K562 (cell line): ENCODE measurements at regions not wholly inside any gene's neighbourhood (a gene's known extent, or its start where the extent isn't known, plus 50 kb on each side); places are given as distances from the start of the nearest gene placed in this dataset.

Experiments used
- ATAC-seq: fragments of 200-7000 bp; cut with Tn5 transposase; 3 replicates; pipeline ENCODE4 v1.9.1; 2020; ENCODE audit warnings: moderate library complexity
- BruUV-seq: library from RNA; stranded (reverse); fragments of 400-500 nt; replicated peaks from 2 replicates; lab custom pipeline; 2021; lab: Mats Ljungman, UMichigan
- CTCF ChIA-PET: fragments of 300-600 bp; formaldehyde crosslinking; extraction: SDS; loops from one replicate; lab custom pipeline; 2021; ENCODE audit warnings: low intra/inter-chr PET ratio; lab: Yijun Ruan, JAX
- POLR2A ChIA-PET: fragments of 300-600, 350-650 bp; sonication (Branson Sonifier 250); formaldehyde crosslinking; extraction: SDS; loops from one replicate; lab custom pipeline; 2021; ENCODE audit warnings: antibody characterized with exemption, inconsistent platforms; lab: Yijun Ruan, JAX
- DNase-seq, 4 experiments: peaks; one replicate each; pipeline versions ENCODE4 v3.0.0 to v3.0.0-alpha.2; 2011 to 2018; ENCODE audit warnings: low spot score in 3 of 4, mixed read lengths in 3 of 4; ENCODE audit errors: extremely low read depth in 1 of 4
- FAIRE-seq: peaks from 2 replicates; lab custom pipeline; 2011; peaks lifted over from hg19 to GRCh38; lab: Jason Lieb, UNC
- H2AFZ ChIP-seq: 2 replicates; pipeline ENCODE4 v1.6.0; 2011; ENCODE audit warnings: low read depth, low read length, control low read depth, inconsistent platforms
- H3K27ac ChIP-seq: fragments of 200-600 bp; 3 replicates; pipeline ENCODE4 v1.8.0; 2011; ENCODE audit warnings: low read depth, mild to moderate bottlenecking, control low read depth, inconsistent platforms, low read length, moderate library complexity, mixed read lengths; ENCODE audit errors: extremely low read depth
- H3K27me3 ChIP-seq, 2 experiments: fragments of 300-600 bp in 1 of 2; 2 replicates in 1 of 2; 3 replicates in 1 of 2; pipeline versions ENCODE4 v1.6.0 to v1.8.0; 2011; ENCODE audit warnings: inconsistent platforms in 2 of 2, low read length in 2 of 2, mild to moderate bottlenecking in 1 of 2, mixed read lengths in 1 of 2, moderate library complexity in 1 of 2; ENCODE audit not compliant: control insufficient read depth in 2 of 2, insufficient read depth in 2 of 2
- H3K36me3 ChIP-seq: fragments of 300-600 bp; 3 replicates; pipeline ENCODE4 v1.8.0; 2011; ENCODE audit warnings: mild to moderate bottlenecking, low read length, inconsistent platforms; ENCODE audit not compliant: control insufficient read depth, insufficient read depth
- H3K4me1 ChIP-seq, 2 experiments: fragments of 200-600 bp in 1 of 2; replicated peaks in 1 of 2; 2 replicates in 1 of 2; 3 replicates in 1 of 2; pipeline versions ENCODE4 v1.5.1 to v1.8.0; 2011; ENCODE audit warnings: inconsistent platforms in 2 of 2, low read length in 2 of 2, mild to moderate bottlenecking in 1 of 2, mixed read lengths in 1 of 2, moderate library complexity in 1 of 2; ENCODE audit not compliant: control insufficient read depth in 2 of 2, insufficient read depth in 2 of 2
- H3K4me2 ChIP-seq: 2 replicates; pipeline ENCODE4 v1.6.1; 2011; ENCODE audit warnings: low read length, control low read depth, inconsistent platforms, mixed read lengths; ENCODE audit not compliant: insufficient read depth
- H3K4me3 ChIP-seq: fragments of 200-600 bp; sonication (generic), shearing (Covaris generic); 2 replicates; pipeline ENCODE4 v1.5.1; 2016; ENCODE audit warnings: control low read depth, inconsistent platforms
- H3K79me2 ChIP-seq: fragments of 200-600 bp; 3 replicates; pipeline ENCODE4 v1.8.0; 2011; ENCODE audit warnings: low read length, inconsistent platforms; ENCODE audit not compliant: control insufficient read depth, insufficient read depth
- H3K9ac ChIP-seq, 2 experiments: 2 replicates each; pipeline versions ENCODE4 v1.6.0 to v1.6.1; 2011; ENCODE audit warnings: low read depth in 2 of 2, low read length in 2 of 2, control low read depth in 1 of 2, inconsistent platforms in 1 of 2, mild to moderate bottlenecking in 1 of 2, mixed read lengths in 1 of 2; ENCODE audit not compliant: insufficient read depth in 1 of 2
- H3K9me1 ChIP-seq: one replicate; pipeline ENCODE4 v1.6.0; 2011; ENCODE audit warnings: inconsistent platforms, mild to moderate bottlenecking, low read length, moderate library complexity; ENCODE audit not compliant: control insufficient read depth, insufficient read depth
- H3K9me3 ChIP-seq: replicated peaks from 2 replicates; pipeline ENCODE4 v1.5.1; 2011; ENCODE audit warnings: low read depth, low read length, inconsistent platforms; ENCODE audit not compliant: control insufficient read depth, insufficient read depth
- H4K20me1 ChIP-seq: replicated peaks from 2 replicates; pipeline ENCODE4 v1.6.1; 2011; ENCODE audit warnings: low read length, inconsistent platforms, mixed read lengths; ENCODE audit not compliant: control insufficient read depth, insufficient read depth
- CBX8 ChIP-seq: fragments of 200-600 bp; sonication (generic); IDR thresholded peaks from 2 replicates; pipeline ENCODE4 v1.6.1; 2012; ENCODE audit warnings: borderline replicate concordance, mixed run types, low read depth, mild to moderate bottlenecking, moderate library complexity, mixed read lengths, low read length, control low read depth, inconsistent platforms; ENCODE audit not compliant: poor library complexity, severe bottlenecking; ENCODE audit errors: extremely low read depth
- DACH1 ChIP-seq: fragments of 450-650 bp; IDR thresholded peaks from 2 replicates; pipeline ENCODE4 v1.6.1; 2018; ENCODE audit not compliant: partially characterized antibody
- FOXA1 ChIP-seq: fragments of 450-650 bp; IDR thresholded peaks from 2 replicates; pipeline ENCODE4 v1.6.1; 2016; ENCODE audit warnings: mild to moderate bottlenecking, borderline replicate concordance
- HEY1 ChIP-seq: fragments of 250-450 bp; sonication (Bioruptor Pico); IDR thresholded peaks from 2 replicates; pipeline ENCODE4 v1.5.0; 2020; ENCODE audit warnings: mild to moderate bottlenecking, moderate library complexity, borderline replicate concordance
- RFX7 ChIP-seq: fragments of 250-450 bp; sonication (Bioruptor Pico); IDR thresholded peaks from 2 replicates; pipeline ENCODE4 v1.5.1; 2021; ENCODE audit warnings: mild to moderate bottlenecking
- TCFL5 ChIP-seq: fragments of 250-450 bp; sonication (Bioruptor Pico); conservative IDR thresholded peaks from 2 replicates; pipeline ENCODE4 v1.6.1; 2021; ENCODE audit warnings: mild to moderate bottlenecking, moderate library complexity, matching md5 sums
- U2AF1 ChIP-seq: fragments of 200-400 bp; formaldehyde crosslinking; optimal IDR thresholded peaks from 2 replicates; pipeline ENCODE3; 2017; ENCODE audit warnings: mild to moderate bottlenecking, low read depth, low read length, moderate library complexity
- USF2 ChIP-seq: sonication (generic); formaldehyde crosslinking; IDR thresholded peaks from 2 replicates; pipeline ENCODE4 v1.5.0; 2020; ENCODE audit warnings: missing genetic modification reagents
- ZC3H4 ChIP-seq: sonication (generic); formaldehyde crosslinking; IDR thresholded peaks from 2 replicates; pipeline ENCODE4 v1.9.0; 2021; ENCODE audit warnings: missing genetic modification reagents, borderline replicate concordance
- ZNF347 ChIP-seq: fragments of 450-650 bp; formaldehyde crosslinking; IDR thresholded peaks from 2 replicates; pipeline ENCODE4 v1.4.0; 2020; ENCODE audit warnings: low read depth, mild to moderate bottlenecking, moderate library complexity
- ZNF507 ChIP-seq: conservative IDR thresholded peaks from 2 replicates; pipeline ENCODE4 v1.6.1; 2017; ENCODE audit warnings: missing genetic modification characterization, missing compliant biosample characterization
- ZNF740 ChIP-seq, 3 experiments: fragments of 200-800 bp in 1 of 3; sonication (Bioruptor generic) in 1 of 3; sonication (generic) in 1 of 3; formaldehyde crosslinking in 1 of 3; IDR thresholded peaks; 2 replicates each; pipeline versions ENCODE4 v1.6.1 to v1.8.0; 2016 to 2022; ENCODE audit warnings: mild to moderate bottlenecking in 2 of 3, missing compliant biosample characterization in 2 of 3, missing genetic modification characterization in 2 of 3, missing genetic modification reagents in 1 of 3
- WGBS: fragments of 100-300 bp; shearing (Covaris generic); methylation state at CpG from one replicate; pipeline ENCODE4 v1.1.6; 2016; ENCODE audit warnings: low coverage, mixed read lengths; ENCODE audit not compliant: insufficient coverage; ENCODE audit errors: missing lambda C conversion rate; 5-methylcytosine and 5-hydroxymethylcytosine counted together
- in situ Hi-C: fragments of 300-500 bp; cut with MboI; formaldehyde crosslinking; loops from 4 replicates; pipeline ENCODE4 v1.15.0; 2018; ENCODE audit warnings: inconsistent platforms, mixed read lengths
- intact Hi-C: fragments of 100-400 bp; cut with micrococcal nuclease; formaldehyde crosslinking; loops from 2 replicates; pipeline ENCODE4 v1.14.2; 2022
- TF ChIP-seq, protein P1 (sequence below): fragments of 250-450 bp; sonication (Bioruptor Pico); IDR thresholded peaks from 2 replicates; pipeline ENCODE4 v1.4.0; 2020

DNA sequence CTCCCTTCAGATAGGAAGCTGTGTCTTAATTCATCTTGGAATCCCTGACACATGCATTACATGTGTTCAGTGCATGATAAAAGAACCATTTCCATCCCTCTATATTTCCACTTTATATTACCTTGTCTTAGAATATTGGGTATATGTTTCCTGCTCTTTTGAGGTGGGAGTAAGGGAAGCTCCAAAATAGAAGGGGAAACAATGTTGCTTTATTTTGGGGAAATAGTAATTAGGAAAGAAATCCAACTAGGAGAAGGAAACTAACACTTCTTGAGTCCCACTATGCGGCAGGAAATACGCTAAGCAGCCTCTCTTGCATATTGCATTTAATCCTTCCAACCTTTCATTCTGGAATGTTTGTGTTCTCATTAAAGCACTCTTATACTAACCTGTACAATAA is 89.4 kb upstream of the VAV3 start:
- 22% methylated on average over 2 of the region's 2 CpGs for WGBS
- Histone ChIP-seq H2AFZ (no peak overlapping the region), H3K9ac (no peak overlapping the region), H3K36me3 (no peaks in the 10 kb centered on the region), H3K27ac (no peak overlapping the region), H3K9me3 (no peaks in the 10 kb centered on the region), H3K4me3 (no peak overlapping the region), H3K4me1 (no peaks in the 10 kb centered on the region), H3K27me3 (peaks cover 0 to 15% of the 10 kb centered on the region in 2 experiments; a peak in 3 of 5 replicates), H3K79me2 (no peaks in the 10 kb centered on the region), H3K9me1 (no peaks in the 10 kb centered on the region), H3K4me2 (no peak overlapping the region), H4K20me1 (no peaks in the 10 kb centered on the region)
- DNase-seq (no peak), ATAC-seq (no peak), FAIRE-seq (no peak)
- no TSS peak for BruUV-seq
- intact Hi-C loops (loop anchor here (5.0 kb wide), 1 partner anchor 92 kb away; no protein-coding TSS in a partner anchor), in situ Hi-C loops (no loop called here)
- POLR2A ChIA-PET, result no interaction called here
- CTCF ChIA-PET, result no interaction called here
- TF ChIP-seq USF2 (CRISPR knock-in tag) (no peak), ZC3H4 (CRISPR knock-in tag) (no peak), RFX7 (CRISPR knock-in tag) (no peak), ZNF347 (CRISPR knock-in tag) (no peak), ZNF740 (CRISPR knock-in tag; IDR thresholded peaks at IDR 0.05) (no peak), ZNF740 (tag; IDR thresholded peaks at IDR 0.05) (no peak), HEY1 (CRISPR knock-in tag) (no peak), FOXA1 (no peak), TCFL5 (no peak), DACH1 (no peak), U2AF1 (no peak), ZNF507 (tag) (no peak), CBX8 (no peak)
- TF ChIP-seq, protein P1, sequence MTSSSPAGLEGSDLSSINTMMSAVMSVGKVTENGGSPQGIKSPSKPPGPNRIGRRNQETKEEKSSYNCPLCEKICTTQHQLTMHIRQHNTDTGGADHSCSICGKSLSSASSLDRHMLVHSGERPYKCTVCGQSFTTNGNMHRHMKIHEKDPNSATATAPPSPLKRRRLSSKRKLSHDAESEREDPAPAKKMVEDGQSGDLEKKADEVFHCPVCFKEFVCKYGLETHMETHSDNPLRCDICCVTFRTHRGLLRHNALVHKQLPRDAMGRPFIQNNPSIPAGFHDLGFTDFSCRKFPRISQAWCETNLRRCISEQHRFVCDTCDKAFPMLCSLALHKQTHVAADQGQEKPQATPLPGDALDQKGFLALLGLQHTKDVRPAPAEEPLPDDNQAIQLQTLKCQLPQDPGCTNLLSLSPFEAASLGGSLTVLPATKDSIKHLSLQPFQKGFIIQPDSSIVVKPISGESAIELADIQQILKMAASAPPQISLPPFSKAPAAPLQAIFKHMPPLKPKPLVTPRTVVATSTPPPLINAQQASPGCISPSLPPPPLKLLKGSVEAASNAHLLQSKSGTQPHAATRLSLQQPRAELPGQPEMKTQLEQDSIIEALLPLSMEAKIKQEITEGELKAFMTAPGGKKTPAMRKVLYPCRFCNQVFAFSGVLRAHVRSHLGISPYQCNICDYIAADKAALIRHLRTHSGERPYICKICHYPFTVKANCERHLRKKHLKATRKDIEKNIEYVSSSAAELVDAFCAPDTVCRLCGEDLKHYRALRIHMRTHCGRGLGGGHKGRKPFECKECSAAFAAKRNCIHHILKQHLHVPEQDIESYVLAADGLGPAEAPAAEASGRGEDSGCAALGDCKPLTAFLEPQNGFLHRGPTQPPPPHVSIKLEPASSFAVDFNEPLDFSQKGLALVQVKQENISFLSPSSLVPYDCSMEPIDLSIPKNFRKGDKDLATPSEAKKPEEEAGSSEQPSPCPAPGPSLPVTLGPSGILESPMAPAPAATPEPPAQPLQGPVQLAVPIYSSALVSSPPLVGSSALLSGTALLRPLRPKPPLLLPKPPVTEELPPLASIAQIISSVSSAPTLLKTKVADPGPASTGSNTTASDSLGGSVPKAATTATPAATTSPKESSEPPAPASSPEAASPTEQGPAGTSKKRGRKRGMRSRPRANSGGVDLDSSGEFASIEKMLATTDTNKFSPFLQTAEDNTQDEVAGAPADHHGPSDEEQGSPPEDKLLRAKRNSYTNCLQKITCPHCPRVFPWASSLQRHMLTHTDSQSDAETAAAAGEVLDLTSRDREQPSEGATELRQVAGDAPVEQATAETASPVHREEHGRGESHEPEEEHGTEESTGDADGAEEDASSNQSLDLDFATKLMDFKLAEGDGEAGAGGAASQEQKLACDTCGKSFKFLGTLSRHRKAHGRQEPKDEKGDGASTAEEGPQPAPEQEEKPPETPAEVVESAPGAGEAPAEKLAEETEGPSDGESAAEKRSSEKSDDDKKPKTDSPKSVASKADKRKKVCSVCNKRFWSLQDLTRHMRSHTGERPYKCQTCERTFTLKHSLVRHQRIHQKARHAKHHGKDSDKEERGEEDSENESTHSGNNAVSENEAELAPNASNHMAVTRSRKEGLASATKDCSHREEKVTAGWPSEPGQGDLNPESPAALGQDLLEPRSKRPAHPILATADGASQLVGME (CRISPR knock-in tag), result no peak
